Activated CD8-positive, alpha-beta T cell treated with anti-CD3 and anti-CD28 coated beads for 36 hours (primary cell): ENCODE measurements at regions not wholly inside any gene's neighbourhood (a gene's known extent, or its start where the extent isn't known, plus 50 kb on each side); places are given as distances from the start of the nearest gene placed in this dataset.

Source experiments
- ATAC-seq: fragments of 200-7000 bp; cut with Tn5 transposase; one replicate; pipeline ENCODE4 v1.10.0; 2021; ENCODE audit warnings: mild to moderate bottlenecking, moderate library complexity
- CTCF ChIA-PET: fragments of 350-600 bp; sonication (Branson Sonifier 250); formaldehyde crosslinking; loops from one replicate; lab custom pipeline; 2021; ENCODE audit warnings: antibody characterized with exemption; lab: Charles Lee
- POLR2A ChIA-PET: fragments of 350-600 bp; sonication (Branson Sonifier 250); formaldehyde crosslinking; loops from one replicate; lab custom pipeline; 2021; ENCODE audit warnings: antibody characterized with exemption; lab: Charles Lee
- DNase-seq: peaks from one replicate; pipeline ENCODE4 v3.0.0-alpha.2; 2020
- H3K27ac Mint-ChIP-seq: one replicate; pipeline ENCODE4 v1.8.0; 2021; ENCODE audit warnings: mild to moderate bottlenecking, mixed read lengths
- H3K27me3 Mint-ChIP-seq: one replicate; pipeline ENCODE4 v1.8.0; 2021; ENCODE audit warnings: mixed read lengths
- H3K36me3 Mint-ChIP-seq: one replicate; pipeline ENCODE4 v1.8.0; 2021; ENCODE audit warnings: low read depth, mixed read lengths
- H3K4me1 Mint-ChIP-seq: one replicate; pipeline ENCODE4 v1.8.0; 2021; ENCODE audit warnings: low read depth, mixed read lengths
- H3K4me3 Mint-ChIP-seq: one replicate; pipeline ENCODE4 v1.8.0; 2021; ENCODE audit warnings: mild to moderate bottlenecking, moderate library complexity, mixed read lengths
- H3K9me3 Mint-ChIP-seq: one replicate; pipeline ENCODE4 v1.8.0; 2021; ENCODE audit warnings: mixed read lengths
- CTCF ChIP-seq: fragments of 200-600 bp; IDR thresholded peaks from one replicate; pipeline ENCODE4 v1.8.0; 2022; ENCODE audit warnings: antibody characterized with exemption, mild to moderate bottlenecking
- intact Hi-C: fragments of 100-400 bp; cut with micrococcal nuclease; formaldehyde crosslinking; loops from one replicate; pipeline ENCODE4 v1.10.0; 2022

GRCh38 chr5:41670854-41671479 lies 160.6 kb upstream of the PLCXD3 start:
- intact Hi-C loops: no loop called here
- H3K27ac Mint-ChIP-seq: no peak overlapping the region
- DNase-seq (no peak), ATAC-seq (no peak)
- TF ChIP-seq CTCF: no peak
- H3K27me3 Mint-ChIP-seq: peaks cover 7% of the 10 kb centered on the region
- ChIA-PET CTCF (no interaction called here), POLR2A (no interaction called here)
- peaks cover 4% of the 10 kb centered on the region for H3K9me3 Mint-ChIP-seq
- H3K4me1 Mint-ChIP-seq: no peaks in the 10 kb centered on the region
- H3K36me3 Mint-ChIP-seq: no peaks in the 10 kb centered on the region
- H3K4me3 Mint-ChIP-seq: no peak overlapping the region

- intact Hi-C loops: no loop called here
- no peaks in the 10 kb centered on the region for H3K36me3 Mint-ChIP-seq
- DNase-seq: no peak
- TF ChIP-seq CTCF: no peak
- peaks cover 6% of the 10 kb centered on the region for H3K27me3 Mint-ChIP-seq
- no peaks in the 10 kb centered on the region for H3K4me1 Mint-ChIP-seq
- CTCF ChIA-PET: no interaction called here
- H3K27ac Mint-ChIP-seq: no peak overlapping the region
- H3K9me3 Mint-ChIP-seq: peaks cover 4% of the 10 kb centered on the region
- ATAC-seq: no peak
- POLR2A ChIA-PET: interaction anchor here (0.6 kb wide), 1 partner anchor 136 kb away, joined by 3 read pairs; no protein-coding TSS in a partner anchor
- no peak overlapping the region for H3K4me3 Mint-ChIP-seq
Measured at GRCh38 chr5:41670216-41670615, 159.8 kb upstream of the PLCXD3 start.

GRCh38 chr5:41661254-41661653 lies 150.9 kb upstream of the PLCXD3 start:
- Mint-ChIP-seq H3K4me3 (no peak overlapping the region), H3K27ac (no peak overlapping the region), H3K4me1 (no peaks in the 10 kb centered on the region), H3K9me3 (no peaks in the 10 kb centered on the region), H3K36me3 (no peaks in the 10 kb centered on the region), H3K27me3 (peaks cover 2% of the 10 kb centered on the region)
- no peak for TF ChIP-seq CTCF
- ChIA-PET POLR2A (no interaction called here), CTCF (no interaction called here)
- ATAC-seq (no peak), DNase-seq (no peak)
- intact Hi-C loops: no loop called here

GRCh38 chr5:41656597-41656996 lies 146.2 kb upstream of the PLCXD3 start:
- Mint-ChIP-seq H3K27me3 (no peaks in the 10 kb centered on the region), H3K4me3 (no peak overlapping the region), H3K27ac (no peak overlapping the region), H3K36me3 (no peaks in the 10 kb centered on the region), H3K9me3 (no peaks in the 10 kb centered on the region), H3K4me1 (no peaks in the 10 kb centered on the region)
- TF ChIP-seq CTCF: no peak
- POLR2A ChIA-PET: no interaction called here
- CTCF ChIA-PET: no interaction called here
- DNase-seq (no peak), ATAC-seq (no peak)
- intact Hi-C loops: no loop called here

- no peaks in the 10 kb centered on the region for H3K4me1 Mint-ChIP-seq
- no peaks in the 10 kb centered on the region for H3K36me3 Mint-ChIP-seq
- ChIA-PET POLR2A (no interaction called here), CTCF (no interaction called here)
- no peak overlapping the region for H3K4me3 Mint-ChIP-seq
- no peak overlapping the region for H3K27ac Mint-ChIP-seq
- intact Hi-C loops: no loop called here
- H3K9me3 Mint-ChIP-seq: no peaks in the 10 kb centered on the region
- DNase-seq: no peak
- no peak for ATAC-seq
- no peaks in the 10 kb centered on the region for H3K27me3 Mint-ChIP-seq
- TF ChIP-seq CTCF: no peak
Measured at GRCh38 chr5:41650131-41650530, 139.7 kb upstream of the PLCXD3 start.
